ENCODE measurements at regions not wholly inside any gene's neighbourhood (a gene's known extent, or its start where the extent isn't known, plus 50 kb on each side); places are given as distances from the start of the nearest gene placed in this dataset.

DNA sequence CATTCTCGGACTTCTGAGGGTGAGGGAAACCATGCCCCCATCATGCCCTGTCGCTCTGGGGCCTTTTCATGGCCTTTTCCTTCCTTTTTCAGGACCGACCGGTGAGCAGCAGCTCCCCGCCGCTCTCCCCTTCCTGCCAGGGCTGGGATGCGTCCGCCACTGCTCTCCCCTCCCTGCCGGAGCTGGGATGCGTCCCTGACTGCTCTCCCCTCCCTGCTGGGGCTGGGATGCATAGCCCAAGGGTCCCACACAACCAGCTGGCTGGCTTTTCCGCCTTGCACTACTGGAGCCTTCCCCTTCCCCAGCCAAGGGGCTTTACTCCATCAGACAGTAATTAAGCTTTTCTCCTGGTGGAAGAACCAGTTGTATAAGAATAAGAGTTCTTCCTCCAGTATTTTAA lies 129.7 kb upstream of the COBL start:
- TF ChIP-seq EZH2 (IDR thresholded peaks at IDR 0.05) (no peak), POLR2AphosphoS5 (IDR thresholded peaks at IDR 0.05; ENCODE audit: borderline replicate concordance, low read depth, low read length) (no peak), FOXP2 (optimal IDR thresholded peaks at IDR 0.05; ENCODE audit: control extremely low read depth, extremely low read length, insufficient read depth) (no peak)
